ENCODE measurements at regions not wholly inside any gene's neighbourhood (a gene's known extent, or its start where the extent isn't known, plus 50 kb on each side); places are given as distances from the start of the nearest gene placed in this dataset.

DNA sequence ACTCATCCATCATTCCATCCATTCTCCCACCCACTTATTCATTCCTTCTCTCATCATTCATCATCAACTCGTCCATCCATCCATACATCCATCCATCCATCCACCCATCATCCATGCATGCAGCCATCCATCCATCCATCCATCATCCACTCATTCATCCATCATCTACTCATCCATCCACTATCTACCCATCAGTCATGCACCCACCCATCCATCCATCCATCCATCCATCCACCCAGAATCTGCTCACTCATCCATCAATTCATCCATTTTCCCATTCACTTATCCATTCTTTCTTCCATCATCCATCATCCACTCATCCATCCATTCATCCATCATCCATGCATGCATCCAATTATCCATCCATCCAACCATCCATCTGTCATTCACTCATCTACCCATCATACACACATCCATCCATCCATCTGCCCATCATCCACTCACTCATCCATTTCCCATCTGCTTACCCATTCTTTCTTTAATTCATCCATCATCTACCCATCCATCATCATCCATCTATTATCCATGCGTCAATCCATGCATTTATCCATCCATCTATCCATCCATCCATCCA lies 107.1 kb upstream of the WSCD2 start:
- TF ChIP-seq ZBTB33 (IDR thresholded peaks at IDR 0.05; ENCODE audit: extremely low read depth, insufficient replicate concordance, low read length) = no peak
- no peak for TF ChIP-seq ELF1 (IDR thresholded peaks at IDR 0.05; ENCODE audit: borderline replicate concordance, low read depth)
- no peak for TF ChIP-seq JUND (IDR thresholded peaks at IDR 0.05)
- TF ChIP-seq REST (IDR thresholded peaks at IDR 0.05; ENCODE audit: low read depth) = no peak
- TF ChIP-seq EZH2phosphoT487 (IDR thresholded peaks at IDR 0.05; ENCODE audit: borderline replicate concordance) = no peak
- no peak for TF ChIP-seq TCF7L2 (IDR thresholded peaks at IDR 0.05; ENCODE audit: borderline replicate concordance, extremely low read depth, insufficient read depth, insufficient read length)
- no peak for TF ChIP-seq CEBPB (IDR thresholded peaks at IDR 0.05; ENCODE audit: low read depth)
- no peak for TF ChIP-seq RAD21 (IDR thresholded peaks at IDR 0.05; ENCODE audit: low read depth)
- no peak for TF ChIP-seq SP1 (IDR thresholded peaks at IDR 0.05; ENCODE audit: low read depth)
- no peak for TF ChIP-seq EGR1 (IDR thresholded peaks at IDR 0.05; ENCODE audit: low read depth)
- no peak for TF ChIP-seq ATF3 (IDR thresholded peaks at IDR 0.05)
- TF ChIP-seq FOSL1 (IDR thresholded peaks at IDR 0.05; ENCODE audit: low read depth) = no peak
- no peak for TF ChIP-seq ZFX (IDR thresholded peaks at IDR 0.05)
- no peak for TF ChIP-seq SIN3A (IDR thresholded peaks at IDR 0.05; ENCODE audit: low read depth)
- CTCF ChIA-PET = no interaction called here
- peaks cover 49% of the 10 kb centered on the region for H3K27me3 ChIP-seq (ENCODE audit: insufficient read depth, low read length)
- POLR2A ChIA-PET = no interaction called here
- H4K20me1 ChIP-seq (ENCODE audit: insufficient read depth) = no peaks in the 10 kb centered on the region
- H3K4me3 ChIP-seq (replicated peaks in 1 of 2; ENCODE audit: low read depth in 1 of 2, low read length in 2 of 2) = no peak overlapping the region
- no peaks in the 10 kb centered on the region for H3K36me3 ChIP-seq (ENCODE audit: control insufficient read depth in 1 of 2, insufficient read depth in 2 of 2, low read length in 2 of 2)
- no peaks in the 10 kb centered on the region for H3K9me3 ChIP-seq (ENCODE audit: control insufficient read depth in 1 of 2, insufficient read depth in 1 of 2, low read depth in 1 of 2, low read length in 2 of 2)
- H3K9ac ChIP-seq (ENCODE audit: low read length) = no peak overlapping the region
- H3K4me1 ChIP-seq (ENCODE audit: control insufficient read depth in 1 of 2, insufficient read depth in 2 of 2, low read length in 2 of 2) = no peaks in the 10 kb centered on the region
- DNase-seq (ENCODE audit: low read depth, low spot score) (no peak), ATAC-seq (no peak)
- BruUV-seq (replicated peaks) = no TSS peak
- H3K4me2 ChIP-seq (ENCODE audit: low read length) = no peak overlapping the region
- H3K9me2 ChIP-seq (ENCODE audit: insufficient read depth) = no peaks in the 10 kb centered on the region
- H3K27ac ChIP-seq (ENCODE audit: low read depth, low read length) = no peak overlapping the region
- RAD21 ChIA-PET (ENCODE audit: low non-redundant PET in 1 of 2, low total read pairs in 2 of 2, uncharacterized antibody in 2 of 2, unreplicated experiment in 2 of 2) = no interaction called here
- H2AFZ ChIP-seq (ENCODE audit: low read depth, low read length, poor library complexity, severe bottlenecking) = no peak overlapping the region
- intact Hi-C loops (cut with micrococcal nuclease) = no loop called here
- H3K79me2 ChIP-seq (ENCODE audit: insufficient read depth, low read length) = no peaks in the 10 kb centered on the region

Data from HCT116 (cell line).